ENCODE measurements at regions not wholly inside any gene's neighbourhood (a gene's known extent, or its start where the extent isn't known, plus 50 kb on each side); places are given as distances from the start of the nearest gene placed in this dataset.
"Not testable (repeated sequence)": the region's sequence is repeated elsewhere in the genome, so short reads cannot be mapped to it uniquely, and the experiment has no call there.

DNA sequence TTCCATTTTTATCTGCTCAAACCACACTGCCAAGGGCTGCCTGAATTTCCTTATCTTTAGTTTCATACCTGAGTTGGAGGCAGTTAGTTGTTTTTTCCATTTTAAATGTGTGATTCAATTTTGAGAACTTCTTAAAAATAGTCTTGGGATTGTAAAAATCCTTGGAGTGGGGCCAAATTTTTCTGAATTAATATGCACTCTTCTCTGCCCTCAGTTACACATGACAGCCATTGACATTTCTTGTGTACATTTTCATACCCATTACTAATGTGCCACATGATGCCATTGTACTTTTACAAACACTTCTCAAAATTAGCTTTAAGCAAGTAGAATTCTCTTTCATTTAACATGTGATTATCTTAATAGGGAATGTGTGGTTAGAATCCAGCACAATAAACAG lies 141.7 kb downstream of the C3orf38 start:
- DNase-seq = no peak

DNA sequence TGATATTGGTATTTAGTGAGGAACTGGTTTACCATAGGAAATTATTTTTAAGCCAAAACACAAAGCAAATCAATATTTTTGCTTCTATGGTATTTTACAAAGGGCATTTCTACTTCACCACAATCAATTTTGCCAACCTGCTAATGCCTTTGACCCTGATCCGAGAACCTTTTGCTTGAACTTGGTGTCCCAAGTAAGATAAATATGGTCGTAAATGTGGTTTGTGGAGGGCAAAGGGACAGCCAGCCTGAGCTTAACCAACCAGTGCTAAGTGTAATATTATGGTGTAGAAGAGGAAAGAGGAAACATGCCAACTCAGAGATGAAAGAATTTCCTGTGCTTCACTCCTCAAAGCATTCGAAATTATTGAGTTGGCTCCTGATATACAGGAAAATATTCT lies 148.4 kb downstream of the C3orf38 start:
- no peak for DNase-seq

DNA sequence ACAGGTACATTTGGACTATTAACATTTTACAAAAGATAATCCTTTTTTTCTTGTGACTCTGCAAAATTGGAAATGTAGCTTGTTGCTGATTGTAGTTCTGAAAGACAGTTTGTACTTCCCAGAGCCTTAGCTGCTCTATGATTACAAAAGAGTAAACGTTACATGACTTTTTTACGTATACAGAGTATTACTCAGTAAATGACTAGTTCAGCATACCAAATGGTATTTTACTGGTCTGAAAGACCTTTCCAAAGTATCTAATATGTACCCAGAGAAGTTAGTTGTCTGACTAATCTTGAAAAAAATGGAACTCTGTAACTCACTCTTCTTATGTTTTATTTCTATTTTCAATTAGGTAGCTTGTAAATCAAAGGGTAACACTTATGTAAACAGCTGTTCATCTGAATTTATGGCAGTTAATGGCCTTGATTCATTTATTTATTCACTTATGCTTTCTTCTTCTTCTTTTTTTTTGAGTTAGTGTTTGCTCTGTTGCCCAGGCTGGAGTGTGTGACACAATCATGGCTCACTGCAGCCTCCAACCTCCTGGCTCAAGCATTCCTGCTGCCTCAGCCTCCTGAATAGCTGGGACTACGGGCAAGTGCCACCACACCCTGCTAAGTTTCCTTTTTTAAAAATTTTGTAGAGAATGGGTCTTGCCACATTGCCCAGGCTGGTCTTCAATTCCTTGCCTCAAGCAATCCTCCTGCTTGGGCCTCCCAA lies 151.7 kb downstream of the C3orf38 start:
- no peak for DNase-seq

DNA sequence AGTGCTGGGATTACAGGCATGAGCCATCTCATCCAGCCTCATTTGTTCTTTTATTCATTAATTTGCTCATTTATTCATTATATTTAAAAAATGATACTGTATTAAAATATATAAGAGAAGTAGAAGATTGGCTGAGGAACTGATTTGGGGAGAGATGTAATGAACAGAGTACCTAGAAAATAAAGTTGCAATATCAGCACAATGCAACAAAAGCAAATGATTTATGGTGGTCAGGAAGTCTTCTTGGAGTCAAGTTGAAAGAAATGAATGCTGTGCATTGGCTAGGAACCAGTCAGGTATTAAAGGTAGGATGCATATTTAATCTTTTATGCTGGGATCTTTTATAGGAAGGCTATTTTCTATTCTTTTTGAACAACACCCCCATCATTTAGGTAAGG lies 152.2 kb downstream of the C3orf38 start:
- DNase-seq = no peak

DNA sequence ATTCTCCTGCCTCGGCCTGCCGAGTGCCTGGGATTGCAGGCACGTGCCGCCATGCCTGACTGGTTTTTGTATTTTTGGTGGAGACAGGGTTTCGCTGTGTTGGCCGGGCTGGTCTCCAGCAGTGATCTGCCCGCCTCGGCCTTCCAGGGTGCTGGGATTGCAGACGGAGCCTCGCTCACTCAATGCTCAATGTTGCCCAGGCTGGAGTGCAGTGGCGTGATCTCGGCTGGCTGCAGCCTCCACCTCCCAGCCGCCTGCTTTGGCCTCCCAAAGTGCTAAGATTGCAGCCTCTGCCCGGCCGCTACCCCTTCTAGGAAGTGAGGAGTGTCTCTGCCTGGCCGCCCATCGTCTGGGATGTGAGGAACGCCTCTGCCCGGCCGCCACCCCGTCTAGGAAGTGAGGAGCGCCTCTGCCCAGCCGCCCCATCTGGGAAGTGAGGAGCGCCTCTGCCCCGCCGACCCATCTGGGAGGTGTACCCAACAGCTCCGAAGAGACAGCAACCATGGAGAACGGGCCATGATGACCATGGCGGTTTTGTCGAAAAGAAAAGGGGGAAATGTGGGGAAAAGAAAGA lies 153.7 kb downstream of the C3orf38 start:
- DNase-seq = not testable (repeated sequence)

DNA sequence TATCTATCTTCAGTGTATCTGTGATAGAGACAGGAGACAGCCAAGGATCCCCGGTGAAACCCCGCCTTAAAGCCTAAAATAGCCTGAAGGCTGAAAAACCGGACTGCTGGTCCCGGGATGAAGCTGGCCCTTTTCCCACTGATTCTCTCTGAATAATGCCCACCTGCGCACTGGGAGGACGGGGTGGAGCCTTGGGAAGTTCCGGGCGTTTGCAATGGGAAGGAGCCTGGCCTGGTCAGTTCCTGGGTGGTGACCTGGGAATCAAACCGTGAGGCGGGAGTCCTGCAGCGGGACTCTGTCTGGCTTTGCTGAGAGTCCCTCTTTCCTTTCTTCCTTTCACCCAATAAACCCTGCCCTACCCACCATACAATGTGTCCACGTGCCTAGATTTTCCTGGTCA lies 157.9 kb downstream of the C3orf38 start:
- no peak for DNase-seq

DNA sequence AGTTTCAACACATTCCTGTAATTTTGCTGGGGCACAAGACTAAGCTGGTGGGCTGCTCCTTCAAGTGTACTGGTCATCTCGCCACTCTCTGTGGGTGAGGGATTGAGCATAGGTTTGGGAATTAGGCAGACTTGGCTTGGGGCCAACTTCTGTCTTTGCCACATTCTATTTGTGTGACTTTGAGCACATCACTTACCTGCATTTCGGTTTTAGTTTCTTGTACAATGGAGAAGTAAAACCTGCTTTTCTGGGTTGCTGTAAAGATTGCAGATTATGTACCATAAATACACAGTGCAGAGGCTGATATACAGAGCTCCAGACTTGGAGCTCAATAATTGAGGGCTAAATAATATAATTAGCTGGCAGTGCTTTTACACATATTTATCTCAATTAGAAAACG lies 162.1 kb downstream of the C3orf38 start:
- no peak for DNase-seq

DNA sequence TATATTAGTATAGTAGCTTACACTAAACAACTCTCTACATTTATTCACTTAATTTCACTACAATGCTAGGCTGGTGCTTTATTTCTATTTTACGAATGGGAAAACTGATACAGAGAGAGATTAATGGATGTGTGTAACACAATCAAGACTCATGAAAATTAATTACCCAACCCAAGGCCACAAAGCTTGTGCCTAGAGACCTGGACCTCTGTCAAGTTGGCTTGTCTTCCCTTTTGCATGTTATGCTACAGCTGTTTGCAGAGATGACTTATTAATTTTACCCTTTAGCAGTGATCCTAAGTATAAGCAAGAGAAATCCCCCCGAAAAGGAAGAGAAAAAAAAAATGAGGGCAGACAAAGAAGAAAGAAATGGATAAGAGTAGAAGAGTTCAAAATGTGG lies 162.5 kb downstream of the C3orf38 start:
- DNase-seq = no peak

DNA sequence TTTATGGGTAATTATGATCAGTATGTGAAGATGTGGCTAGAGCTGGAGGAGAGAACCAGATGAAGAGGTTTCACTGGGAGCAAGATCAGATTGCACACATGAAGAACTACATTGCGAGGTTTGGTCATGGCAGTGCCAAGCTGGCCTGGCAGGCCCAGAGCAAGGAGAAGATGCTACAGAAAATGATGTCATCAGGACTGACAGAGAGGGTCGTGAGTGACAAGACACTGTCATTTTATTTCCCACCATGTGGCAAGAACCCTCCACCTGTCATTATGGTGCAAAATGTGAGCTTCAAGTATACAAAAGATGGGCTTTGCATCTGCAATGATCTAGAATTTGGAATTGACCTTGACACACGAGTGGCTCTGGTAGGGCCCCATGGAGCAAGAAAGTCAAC lies 168.3 kb downstream of the C3orf38 start:
- no peak for DNase-seq

DNA sequence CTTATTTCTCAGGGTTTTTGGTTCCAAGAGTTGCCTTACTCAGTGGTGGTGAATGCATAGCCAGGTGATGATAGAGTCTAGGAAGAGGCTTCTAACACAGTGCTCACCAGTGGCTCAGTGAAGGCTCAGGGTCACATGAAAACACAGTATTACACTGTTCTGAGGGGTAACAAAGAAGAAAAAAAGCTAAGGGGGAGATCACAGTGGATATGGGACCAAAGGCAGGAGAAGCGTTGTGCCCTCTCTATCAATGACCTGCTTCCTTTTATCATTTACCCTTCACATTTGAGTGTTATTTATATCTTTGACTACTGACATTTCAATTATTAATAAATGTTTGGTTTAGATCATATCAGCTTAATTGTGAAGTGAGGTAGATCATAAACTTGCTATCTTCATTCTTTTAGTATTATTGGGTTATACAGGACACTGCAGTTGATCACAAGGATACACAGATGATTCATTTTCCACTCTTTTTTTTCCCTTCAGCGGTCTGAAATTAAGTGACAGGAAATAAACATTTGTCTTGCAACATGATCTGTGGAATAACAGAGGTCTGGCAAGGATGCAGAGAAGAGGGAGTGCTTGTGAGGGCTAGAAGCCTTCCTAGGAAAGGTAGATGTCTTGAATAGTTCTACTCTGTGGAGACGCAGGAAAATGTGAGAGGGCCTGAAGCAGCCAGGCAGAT lies 171.7 kb downstream of the C3orf38 start:
- no peak for DNase-seq

DNA sequence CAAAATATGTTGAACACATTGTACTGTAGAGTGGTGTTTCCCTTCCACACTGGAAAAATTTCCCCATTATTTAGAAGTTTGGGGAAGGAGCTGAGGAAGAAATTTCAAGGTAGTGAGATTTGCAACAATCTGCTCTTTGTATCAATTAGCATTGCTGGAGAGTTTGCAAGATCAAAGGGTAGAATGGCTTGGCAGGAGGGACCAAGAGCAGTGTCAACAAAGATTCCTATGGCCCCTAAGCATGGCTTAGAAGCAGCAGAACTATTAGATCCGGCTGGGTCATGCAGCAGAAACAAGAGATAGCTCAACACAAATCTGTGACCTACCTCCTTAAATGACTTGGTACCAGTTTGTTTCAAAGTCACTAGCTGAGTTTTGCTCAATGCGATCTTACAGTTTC lies 175.0 kb downstream of the C3orf38 start:
- no peak for DNase-seq

DNA sequence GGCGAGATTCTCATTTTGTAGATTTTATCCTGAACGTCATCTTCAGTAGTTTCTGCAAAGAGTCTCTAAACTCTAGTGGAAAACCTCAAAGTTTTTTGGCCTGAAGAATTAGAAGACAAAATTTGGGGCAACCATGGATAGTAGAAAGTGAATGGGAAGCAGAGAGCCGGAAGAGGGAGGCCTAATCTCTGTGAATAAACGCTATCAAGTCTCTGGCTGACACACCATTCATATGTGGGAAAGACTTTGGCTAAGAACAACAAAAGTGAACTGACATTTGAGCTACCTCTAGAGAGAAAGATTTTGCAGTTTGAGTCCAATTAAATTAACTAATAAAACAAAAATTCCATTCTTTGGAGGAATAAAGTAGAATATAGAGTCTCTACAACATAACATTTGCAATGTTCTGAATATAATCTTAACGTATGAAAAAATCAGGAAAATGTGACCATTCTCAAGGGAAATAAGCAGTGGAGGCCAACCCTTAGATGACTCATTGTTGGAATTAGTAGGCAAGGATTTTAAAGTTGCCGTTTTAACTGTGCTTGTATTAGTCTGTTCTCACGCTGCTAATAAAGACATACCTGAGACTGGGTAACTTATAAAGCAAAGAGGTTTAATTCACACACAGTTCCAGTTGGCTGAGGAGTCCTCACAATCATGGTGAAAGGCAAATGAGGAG lies 184.6 kb downstream of the C3orf38 start:
- DNase-seq = no peak

DNA sequence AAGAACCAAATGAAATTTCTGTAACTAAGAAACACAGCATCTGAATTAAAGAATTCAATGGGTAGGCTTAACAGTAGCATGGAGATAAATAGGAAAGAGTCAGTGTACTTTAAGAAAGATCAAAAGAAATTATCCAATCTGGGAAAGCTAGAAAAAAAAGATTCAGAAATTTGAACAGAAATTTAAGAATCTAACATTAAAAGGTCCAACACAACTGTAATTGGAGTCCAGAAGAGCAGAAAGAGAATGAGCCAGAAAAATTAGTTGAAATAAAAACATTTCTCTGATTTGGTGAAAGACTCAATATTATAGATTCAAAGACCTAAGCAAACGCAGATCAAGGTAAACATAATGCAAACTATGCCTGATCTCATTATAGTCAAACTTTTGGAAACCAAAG lies 187.1 kb downstream of the C3orf38 start:
- no peak for DNase-seq

DNA sequence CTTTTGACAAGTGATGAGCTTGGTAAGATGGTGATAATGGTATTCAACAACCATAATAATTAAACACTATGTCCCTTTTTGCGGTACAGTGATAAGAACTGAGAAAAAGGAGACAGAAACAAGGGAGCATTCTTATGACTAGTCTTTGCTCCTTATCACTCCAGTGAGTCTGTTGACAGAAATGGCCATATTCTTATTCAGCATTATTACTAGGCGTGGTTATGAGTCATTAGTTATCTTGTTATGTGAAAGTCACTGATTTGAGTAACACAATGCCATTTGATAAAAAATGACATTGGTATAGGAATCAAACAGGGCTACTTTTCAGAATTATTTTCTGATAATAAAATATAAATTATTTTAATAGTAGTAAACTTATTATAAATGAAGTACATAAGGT lies 193.5 kb downstream of the C3orf38 start:
- no peak for DNase-seq

DNA sequence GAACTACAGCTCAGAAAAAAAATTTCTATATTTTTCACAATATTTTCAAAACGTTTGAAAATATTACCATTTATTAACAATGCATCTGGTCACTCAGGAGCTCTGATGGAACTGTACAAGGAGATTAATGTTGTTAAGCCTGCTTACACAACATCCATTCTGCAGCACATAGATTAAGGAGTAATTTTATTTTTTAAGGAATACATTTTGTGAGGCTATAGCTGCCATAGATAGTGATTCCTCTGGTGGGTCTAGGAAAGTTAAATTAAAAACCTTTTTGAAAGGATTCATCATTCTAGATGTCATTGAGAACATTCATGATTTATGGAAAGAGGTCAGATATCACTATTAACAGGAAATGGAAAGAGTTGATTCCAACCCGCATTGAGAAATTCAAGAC lies 196.9 kb downstream of the C3orf38 start:
- DNase-seq = no peak

DNA sequence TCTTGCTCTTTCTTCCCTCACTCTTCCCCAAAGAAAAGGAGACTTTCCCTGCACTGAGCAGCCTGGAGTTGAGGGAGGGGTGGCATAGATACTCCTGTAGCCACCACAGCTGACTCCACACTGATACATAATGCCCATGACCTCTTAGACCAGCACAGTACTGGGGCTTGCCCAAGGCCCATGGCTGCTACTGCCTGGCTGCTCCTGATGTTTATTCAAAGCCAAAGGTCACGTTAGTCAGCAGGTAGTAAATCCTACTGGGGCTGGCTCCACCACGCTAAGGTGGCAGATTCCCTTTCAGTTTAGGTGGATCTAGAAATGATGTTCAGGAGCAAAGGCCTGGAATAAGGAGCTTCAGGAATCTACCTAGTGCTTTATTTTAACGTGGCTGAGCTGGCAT lies 212.7 kb downstream of the C3orf38 start:
- DNase-seq = no peak

DNA sequence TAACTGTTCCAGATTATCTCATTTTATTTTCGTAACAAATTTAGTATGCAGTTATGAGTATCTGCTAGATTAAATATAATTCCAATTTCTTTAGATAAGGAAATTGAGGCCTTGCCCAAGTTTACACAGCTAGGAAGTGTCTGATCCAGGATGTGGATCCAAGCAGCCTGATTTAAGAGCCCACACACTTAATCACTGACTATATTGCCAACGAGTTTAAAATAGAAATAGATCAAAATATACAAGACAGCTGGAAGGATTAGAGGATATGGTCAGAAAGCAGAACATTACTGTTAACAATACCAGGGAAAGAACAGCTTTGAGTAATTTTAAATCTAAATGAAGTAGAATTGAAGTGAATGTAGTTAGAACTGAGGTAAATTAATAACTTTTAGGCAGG lies 215.2 kb downstream of the C3orf38 start:
- DNase-seq = no peak

DNA sequence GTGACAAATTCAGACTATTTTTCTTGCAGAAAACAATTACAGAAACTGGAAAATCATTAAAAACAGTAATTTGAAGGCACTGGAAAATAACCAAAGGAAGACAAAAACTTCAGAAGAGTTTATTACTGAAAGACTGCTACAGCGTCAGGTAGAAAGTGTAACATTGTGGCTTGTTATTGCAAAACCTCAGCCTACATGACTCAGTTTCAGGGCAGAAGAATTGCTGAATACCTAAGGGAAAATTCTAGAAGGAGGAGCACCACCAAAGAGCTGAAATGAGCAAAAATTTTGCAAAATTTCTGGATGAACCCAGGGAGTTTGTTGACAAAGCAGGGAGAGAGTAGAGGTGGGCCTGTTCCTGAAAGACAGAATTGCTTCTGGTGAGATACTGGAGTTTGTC lies 219.6 kb downstream of the C3orf38 start:
- DNase-seq = no peak

DNA sequence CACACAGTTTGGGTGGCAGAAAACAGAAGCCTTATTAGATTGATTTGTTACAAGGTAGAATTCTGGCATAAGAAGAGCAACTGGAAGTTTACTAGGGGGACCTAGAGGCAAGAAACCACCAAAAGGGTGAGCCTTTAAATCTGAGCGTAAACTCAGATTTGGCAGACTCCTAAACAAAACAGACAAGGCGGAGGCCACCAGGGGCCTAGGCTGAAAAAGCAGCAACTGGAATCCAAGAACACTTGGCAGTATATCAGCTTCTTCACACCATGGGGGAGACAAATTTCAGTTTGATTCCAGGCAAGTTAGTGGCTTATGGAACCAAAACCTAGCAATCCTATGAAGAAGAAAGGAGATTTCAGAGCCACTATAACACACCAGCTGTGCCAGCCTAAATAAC lies 220.0 kb downstream of the C3orf38 start:
- no peak for DNase-seq

DNA sequence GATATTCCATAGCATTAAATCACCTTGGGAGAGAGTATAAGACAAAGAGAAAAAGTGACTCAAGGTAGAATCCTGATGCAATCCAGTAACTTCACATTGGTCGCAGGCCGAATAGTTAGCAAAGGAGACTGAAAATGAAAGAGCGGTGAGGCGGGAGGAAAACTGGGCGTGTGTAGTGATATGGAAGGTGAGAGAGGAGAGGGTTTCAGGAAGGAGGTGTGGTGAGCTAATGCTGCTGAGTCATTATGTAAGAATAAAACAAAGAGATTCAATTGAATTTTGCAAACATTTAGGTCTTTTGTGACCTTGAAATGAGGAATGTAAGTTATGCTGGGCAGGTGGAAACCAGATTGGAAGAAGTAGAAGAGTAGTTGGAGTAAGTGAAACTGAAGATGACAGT lies 235.3 kb downstream of the C3orf38 start:
- DNase-seq = no peak

DNA sequence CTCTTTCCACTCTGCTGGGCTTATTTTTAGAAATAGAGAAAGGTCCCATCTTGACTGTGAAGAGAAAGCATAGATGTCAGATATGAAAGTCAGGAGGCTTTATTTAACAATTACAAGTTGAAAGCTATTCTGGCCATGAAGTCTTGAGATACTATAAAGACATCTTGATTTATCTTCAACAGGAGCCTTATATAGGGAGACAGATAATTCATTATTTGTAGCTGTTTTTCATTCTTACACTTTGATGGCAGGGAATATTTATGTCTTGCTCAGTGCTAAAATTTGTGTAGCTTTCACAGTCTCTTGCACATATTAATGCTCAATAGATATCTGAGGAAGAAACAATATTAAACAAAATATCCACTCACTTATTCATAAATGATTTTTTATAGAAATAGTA lies 248.8 kb downstream of the C3orf38 start:
- DNase-seq = no peak

DNA sequence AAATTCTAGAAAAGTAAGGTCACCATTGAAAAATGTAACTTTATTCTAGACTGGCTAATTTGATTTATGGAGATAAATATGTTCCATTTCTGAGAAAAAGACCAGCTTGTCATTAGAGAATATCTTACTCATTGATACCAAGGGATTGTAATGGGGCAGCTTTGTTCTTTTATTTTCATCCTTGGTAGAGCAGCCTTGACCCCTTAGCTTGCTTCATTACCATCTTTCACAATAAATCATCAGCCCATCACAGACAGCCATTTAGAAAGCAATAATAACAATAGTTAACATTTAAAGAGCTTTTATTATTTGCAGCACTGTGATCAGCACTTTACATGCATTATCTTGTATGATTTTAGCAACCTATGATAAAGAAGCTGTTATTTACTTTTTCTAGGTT lies 253.6 kb downstream of the C3orf38 start:
- DNase-seq = no peak

DNA sequence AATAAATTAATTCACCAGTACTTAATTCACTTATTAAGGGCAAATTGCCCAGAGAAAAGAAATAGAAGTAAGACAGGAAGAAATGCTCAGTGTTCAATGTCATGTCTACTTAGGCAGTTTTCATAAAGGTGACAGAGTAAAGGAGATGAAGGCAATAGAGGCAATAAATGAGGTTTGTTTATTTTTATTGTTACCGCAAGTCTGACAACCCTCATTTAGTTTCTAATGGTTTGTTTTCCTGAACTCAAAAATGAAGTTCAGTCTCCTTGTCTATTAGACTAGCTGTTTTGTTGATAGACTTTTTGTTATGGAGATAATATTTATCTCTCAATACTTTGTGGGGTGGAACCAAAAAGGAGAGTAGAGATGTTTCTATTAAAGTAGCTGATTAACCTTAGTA lies 258.3 kb downstream of the C3orf38 start:
- DNase-seq = no peak

All from nucleus accumbens (tissue), 56 donors.